ENCODE measurements at regions not wholly inside any gene's neighbourhood (a gene's known extent, or its start where the extent isn't known, plus 50 kb on each side); places are given as distances from the start of the nearest gene placed in this dataset.

DNA sequence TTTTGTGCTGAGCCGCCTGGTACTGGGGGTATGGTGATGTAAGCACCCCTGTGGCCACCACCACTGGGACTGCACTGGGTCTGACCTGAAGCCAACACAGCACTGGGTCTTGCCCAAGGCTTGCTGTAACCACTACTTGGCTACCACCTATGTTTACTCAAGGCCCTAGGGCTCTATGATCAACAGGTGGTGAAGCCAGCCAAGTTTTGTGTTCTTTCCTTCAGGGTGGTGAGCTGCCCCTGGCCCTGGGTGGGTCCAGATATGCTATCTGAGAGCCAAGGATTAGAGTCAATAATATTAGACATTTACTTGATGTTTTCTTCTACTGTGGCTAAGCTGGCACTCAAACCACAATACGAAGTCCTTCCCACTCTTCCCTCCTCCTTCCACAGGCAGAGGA lies 55.1 kb upstream of the PAGE4 start:
- no peak for DNase-seq

DNA sequence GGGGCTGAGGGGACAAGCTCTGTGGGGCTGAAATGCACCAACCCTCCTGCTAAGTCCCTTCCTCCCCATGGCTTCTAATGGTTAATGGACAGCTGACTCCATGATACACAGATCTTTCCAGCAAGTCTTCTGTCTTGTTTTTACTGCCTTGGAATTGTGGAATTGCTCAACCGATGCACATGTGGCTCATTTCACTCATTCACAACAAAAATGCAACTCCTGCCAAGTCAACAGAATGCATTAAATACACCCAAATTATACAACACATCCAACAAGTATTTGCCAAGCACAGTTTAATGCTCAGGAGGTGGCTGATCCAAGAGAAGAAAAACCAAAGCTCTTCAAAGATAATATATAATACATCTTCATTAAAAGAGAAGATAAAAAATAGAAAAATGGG lies 61.9 kb upstream of the PAGE4 start:
- no peak for DNase-seq

DNA sequence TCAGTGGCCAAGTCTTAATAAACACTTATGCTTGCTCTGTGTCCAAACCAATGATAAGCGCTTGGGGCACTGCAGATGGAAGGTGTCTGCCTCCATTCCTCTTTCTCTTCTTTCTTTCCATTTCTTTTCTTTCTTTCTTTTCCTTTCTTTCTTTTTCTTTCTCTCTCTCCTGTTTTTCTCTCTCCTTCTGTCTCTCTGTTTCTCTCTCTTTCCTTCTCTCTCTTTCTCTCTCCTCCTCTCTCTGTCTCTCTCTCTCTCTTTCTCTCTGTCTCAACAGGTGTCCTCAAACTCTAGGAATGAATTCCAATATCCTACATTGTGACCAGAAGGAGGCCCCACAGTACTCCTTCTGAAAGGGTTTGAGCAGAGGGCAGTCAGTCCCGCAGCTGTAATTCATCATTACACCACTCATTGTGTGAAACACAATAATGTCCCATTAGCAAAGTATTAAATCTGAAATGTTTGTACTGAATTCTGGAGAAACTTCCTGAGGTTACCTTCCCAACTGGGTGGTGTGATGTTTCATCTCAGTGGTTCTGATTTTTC lies 66.5 kb upstream of the PAGE1 start:
- DNase-seq: no peak

DNA sequence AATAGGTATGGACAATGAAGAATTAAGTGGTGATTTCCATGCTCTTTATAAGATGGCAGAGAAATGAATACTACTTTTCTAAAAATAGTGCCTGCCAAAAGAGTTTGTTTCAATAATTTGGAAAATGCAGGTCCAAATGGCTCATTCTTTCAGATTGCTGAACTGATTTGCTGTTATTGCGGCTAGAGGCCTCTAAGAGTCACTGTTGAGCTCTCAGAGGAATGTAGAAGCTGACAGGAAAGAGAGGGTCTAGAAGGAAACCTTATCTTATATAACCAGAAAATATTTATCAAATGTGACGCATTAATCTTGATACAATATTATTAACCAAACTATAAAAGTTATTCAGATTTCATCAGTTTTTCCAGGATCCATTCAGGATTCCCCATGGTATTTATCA lies 65.7 kb upstream of the PAGE1 start:
- DNase-seq: peak in 1 of 2 donors; percentile 24

DNA sequence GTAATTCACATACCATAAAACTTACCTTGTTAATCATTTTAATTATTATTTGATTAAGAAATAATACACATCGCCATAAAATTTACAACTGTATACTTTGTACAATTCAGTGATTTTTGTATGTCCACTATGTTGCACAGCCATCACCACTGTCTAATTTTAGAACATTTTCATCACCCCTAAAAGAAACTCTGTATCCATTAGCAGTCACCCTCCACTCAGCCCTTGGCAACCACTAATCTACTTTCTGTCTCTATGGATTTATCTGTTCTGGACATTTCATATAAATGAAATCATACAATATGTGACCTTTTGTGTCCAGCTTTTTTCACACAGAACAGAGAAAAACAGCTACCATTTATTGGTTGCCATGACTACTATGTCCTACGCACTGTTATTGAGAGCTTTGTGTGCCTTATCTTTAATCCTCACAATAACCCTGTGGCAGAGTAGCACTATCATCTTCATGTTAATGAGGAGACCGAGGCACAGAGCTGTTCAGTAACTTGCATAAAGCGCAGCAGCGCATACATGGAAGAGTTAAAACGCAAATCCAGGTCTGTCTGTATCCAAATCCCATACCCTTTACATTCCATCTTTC lies 64.6 kb upstream of the PAGE1 start:
- DNase-seq: no peak

DNA sequence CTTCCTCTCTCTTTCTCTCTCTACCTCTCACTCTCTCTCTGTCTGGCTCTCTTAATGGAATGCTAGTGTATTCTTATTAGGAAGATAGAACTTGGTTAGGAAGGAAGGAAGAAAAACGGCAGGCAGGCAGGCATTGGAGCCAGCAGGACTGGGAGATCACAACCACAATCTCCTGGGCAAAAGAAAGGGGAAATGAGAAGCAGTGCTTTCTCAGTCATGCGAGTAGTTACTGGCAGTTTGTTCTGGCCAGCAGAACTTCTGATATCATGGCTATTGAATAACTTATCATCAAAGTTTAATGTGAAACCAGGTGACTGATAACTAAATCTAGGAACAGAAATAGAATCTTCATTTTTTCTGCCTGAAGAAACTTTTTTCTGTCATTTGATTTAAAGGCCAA lies 60.9 kb upstream of the PAGE1 start:
- no peak for DNase-seq

DNA sequence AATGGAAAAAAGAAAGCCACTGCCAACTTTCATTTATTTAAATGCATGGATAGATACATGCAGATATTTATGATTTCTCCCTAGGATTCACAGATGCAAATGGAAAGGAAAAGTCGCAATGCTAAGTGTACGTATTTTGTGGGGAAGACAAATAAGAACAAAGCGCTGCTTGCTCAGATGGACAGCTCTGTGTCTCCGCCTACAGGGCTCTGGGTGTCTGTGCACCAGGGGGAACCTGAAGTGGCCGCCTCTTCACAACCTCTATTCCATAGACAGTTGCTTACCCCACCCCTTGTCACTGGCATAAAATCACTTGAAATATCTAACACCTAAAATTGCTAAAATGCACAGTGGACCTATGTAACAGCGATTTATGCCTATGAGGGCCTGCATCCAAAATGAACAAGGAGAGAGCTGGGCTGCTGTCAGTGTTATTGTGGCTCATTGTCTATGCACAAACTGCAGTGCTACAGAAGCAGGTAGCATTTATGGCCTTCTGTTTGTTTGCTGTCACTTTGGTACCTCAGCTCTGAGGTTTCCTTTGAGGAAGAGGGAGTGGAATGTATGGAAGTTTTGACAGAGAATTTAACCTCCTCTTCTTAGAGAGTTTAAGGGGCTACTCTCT lies 58.6 kb upstream of the PAGE1 start:
- DNase-seq: peak; percentile 38 to 59

DNA sequence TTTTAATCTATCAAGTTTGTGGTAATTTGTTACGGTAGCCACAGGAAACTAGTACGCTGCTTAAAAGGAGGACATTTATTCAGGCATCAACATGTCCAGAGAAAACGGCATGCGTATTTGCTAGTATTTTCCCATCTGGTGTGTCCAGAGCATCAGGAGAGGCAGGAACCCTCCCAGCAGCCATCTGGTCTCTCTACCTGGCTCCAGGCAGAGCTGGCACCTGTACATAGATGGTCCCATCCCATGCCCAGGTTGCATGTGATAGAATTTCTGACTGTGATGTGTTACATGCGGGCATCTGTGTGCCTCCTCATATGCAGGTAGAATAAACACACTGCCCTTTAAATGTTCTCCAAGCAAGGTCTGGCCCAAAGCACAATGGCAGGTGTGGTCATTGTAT lies 57.9 kb upstream of the PAGE1 start:
- no peak for DNase-seq

DNA sequence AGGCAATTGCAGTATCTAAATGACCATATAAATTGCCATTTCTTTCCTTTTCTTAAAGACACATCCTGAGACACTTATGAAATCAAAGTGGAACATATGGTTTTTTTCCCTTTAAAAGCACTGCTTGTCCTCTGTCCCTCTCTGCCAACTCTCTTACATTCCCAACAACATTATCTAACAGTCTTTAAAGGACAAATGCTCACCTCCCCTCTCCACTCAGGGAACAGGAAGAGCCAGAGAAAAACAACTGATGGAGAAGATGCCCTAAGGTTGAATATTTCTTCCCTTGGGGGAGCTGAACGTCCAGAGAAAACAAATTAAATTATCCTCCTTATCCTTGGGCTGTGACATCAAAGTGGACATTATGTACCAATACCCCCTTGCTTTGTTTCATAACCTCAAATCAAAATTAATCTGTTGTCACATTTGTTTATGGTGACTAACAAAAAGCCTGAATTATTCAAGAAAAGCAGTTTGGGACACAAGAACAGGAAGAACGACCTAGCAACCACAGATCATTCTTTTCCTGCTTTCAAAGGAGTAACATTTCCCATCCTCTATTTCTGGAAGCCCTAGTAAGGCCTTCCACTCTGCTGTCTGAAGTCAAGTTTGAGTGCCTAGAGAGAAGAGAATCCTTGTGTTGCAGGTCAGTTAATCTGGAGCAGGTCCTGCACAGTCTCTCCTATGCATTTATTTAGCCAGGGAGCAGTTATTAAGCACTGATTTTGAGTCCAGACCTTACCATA lies 52.6 kb upstream of the PAGE1 start:
- DNase-seq: no peak

DNA sequence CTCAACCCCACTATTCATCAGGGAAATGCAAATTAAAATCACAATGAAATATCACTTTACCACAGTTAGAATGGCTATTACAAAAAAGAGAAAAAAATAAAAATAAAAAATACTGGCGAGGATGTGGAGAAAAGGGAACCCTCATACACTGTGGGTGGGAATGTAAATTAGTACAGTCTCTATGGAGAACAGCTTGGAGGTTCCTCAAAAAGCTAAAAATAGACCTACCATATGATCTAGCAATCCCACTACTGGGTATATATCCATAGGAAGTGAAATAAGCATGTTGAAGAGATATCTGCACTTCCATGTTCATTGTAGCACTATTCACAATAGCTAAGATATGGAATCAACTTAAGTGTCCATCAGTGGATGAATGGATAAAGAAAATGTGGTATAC lies 50.5 kb upstream of the PAGE1 start:
- no peak for DNase-seq

All from CD4-positive, alpha-beta T cell treated with Interleukin-1 beta for 1 hour (primary cell).